ENCODE measurements at regions not wholly inside any gene's neighbourhood (a gene's known extent, or its start where the extent isn't known, plus 50 kb on each side); places are given as distances from the start of the nearest gene placed in this dataset.
A peak's percentile ranks its signal among the peaks of the same experiment; 100 is the strongest.

DNA sequence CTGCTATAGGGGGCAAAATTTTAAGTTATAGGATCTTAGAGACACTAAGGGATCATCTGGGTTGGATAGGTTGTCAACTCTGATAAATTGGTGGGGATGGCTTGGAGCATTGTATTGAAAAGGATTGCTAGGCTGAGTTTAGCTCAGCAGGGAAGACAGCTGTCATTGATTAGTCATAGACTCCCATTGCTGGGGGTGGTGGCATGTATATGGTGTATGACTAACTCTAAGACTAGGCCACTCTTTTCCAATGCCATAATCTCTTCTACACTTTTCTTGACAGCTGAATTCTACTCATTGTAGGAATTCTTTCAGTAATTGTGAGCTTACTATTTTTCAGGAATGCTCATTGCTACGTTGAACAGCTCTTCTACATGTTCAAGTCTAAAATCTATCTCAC lies 81.3 kb upstream of the PELI1 start:
- Mint-ChIP-seq H3K27ac (no peak overlapping the region), H3K9me3 (peaks cover 0 to under 1% (median 0%) of the 10 kb centered on the region in 7 donors), H3K4me1 (peaks cover 63% of the 10 kb centered on the region), H3K36me3 (peaks cover 0 to 7% of the 10 kb centered on the region in 2 donors), H3K27me3 (ENCODE audit: low read depth in 3 of 3) (no peaks in the 10 kb centered on the region), H3K4me3 (no peak overlapping the region)
- Histone ChIP-seq H3K9me3 (replicated peaks in 1 of 2; ENCODE audit: control insufficient read depth in 1 of 2, insufficient read depth in 1 of 2, low read length in 2 of 2) (no peaks in the 10 kb centered on the region), H3K36me3 (replicated peaks in 1 of 2; ENCODE audit: control insufficient read depth in 1 of 2, insufficient read depth in 2 of 2, low read length in 2 of 2) (no peaks in the 10 kb centered on the region), H2AFZ (ENCODE audit: insufficient read depth, low read depth, low read length, poor library complexity, severe bottlenecking) (no peak overlapping the region), H3K27ac (ENCODE audit: low read depth in 1 of 2, low read length in 2 of 2) (no peak overlapping the region), H3K27me3 (ENCODE audit: control insufficient read depth in 2 of 2, insufficient read depth in 2 of 2, low read length in 2 of 2) (no peaks in the 10 kb centered on the region), H3K4me1 (ENCODE audit: control insufficient read depth in 1 of 2, insufficient read depth in 2 of 2, low read length in 2 of 2) (peaks cover 51 to 63% of the 10 kb centered on the region in 2 donors), H4K20me1 (ENCODE audit: insufficient read depth, low read length) (no peaks in the 10 kb centered on the region), H3K79me2 (ENCODE audit: insufficient read depth, low read length) (no peaks in the 10 kb centered on the region), H3K9ac (ENCODE audit: insufficient read depth, low read length, poor library complexity, severe bottlenecking) (no peak overlapping the region), H3K4me3 (replicated peaks in 1 of 3; ENCODE audit: low read depth in 2 of 3, low read length in 3 of 3) (no peak overlapping the region), H3K4me2 (replicated peaks; ENCODE audit: extremely low read depth, low read length, poor library complexity, severe bottlenecking) (no peak overlapping the region)
- WGBS (ENCODE audit: insufficient coverage): 80% methylated on average over 1 of the region's 1 CpG
- TF ChIP-seq, protein P1, sequence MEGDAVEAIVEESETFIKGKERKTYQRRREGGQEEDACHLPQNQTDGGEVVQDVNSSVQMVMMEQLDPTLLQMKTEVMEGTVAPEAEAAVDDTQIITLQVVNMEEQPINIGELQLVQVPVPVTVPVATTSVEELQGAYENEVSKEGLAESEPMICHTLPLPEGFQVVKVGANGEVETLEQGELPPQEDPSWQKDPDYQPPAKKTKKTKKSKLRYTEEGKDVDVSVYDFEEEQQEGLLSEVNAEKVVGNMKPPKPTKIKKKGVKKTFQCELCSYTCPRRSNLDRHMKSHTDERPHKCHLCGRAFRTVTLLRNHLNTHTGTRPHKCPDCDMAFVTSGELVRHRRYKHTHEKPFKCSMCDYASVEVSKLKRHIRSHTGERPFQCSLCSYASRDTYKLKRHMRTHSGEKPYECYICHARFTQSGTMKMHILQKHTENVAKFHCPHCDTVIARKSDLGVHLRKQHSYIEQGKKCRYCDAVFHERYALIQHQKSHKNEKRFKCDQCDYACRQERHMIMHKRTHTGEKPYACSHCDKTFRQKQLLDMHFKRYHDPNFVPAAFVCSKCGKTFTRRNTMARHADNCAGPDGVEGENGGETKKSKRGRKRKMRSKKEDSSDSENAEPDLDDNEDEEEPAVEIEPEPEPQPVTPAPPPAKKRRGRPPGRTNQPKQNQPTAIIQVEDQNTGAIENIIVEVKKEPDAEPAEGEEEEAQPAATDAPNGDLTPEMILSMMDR (IDR thresholded peaks at IDR 0.05): no peak
- intact Hi-C loops (cut with micrococcal nuclease): loop anchor here (5.0 to 10.0 kb wide), 2 partner anchors 47 to 59 kb away; no protein-coding TSS in a partner anchor
- peak in 1 of 3 donors; percentile 25 for DNase-seq

DNA sequence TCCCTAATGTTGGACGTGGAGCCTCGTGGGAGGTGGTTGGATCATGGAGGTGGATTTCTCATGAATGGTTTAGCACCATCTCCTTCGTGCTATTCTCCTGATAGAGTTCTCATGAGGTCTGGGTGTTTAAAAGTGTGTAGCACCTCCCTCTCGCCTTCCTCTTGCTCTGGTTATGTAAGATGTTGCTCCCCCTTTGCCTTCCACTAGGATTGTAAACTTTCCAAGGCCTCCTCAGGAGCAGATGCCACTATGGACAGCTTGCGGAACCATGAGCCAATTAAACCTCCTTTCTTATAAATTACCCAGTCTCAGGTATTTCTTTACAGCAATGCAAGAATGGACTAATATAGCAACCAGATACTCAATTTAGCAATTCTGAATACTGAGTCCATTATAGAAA lies 82.4 kb upstream of the PELI1 start:
- no CpG with 5 or more reads among the region's 5 CpGs for WGBS (ENCODE audit: insufficient coverage)
- Histone ChIP-seq H4K20me1 (ENCODE audit: insufficient read depth, low read length) (no peaks in the 10 kb centered on the region), H2AFZ (ENCODE audit: insufficient read depth, low read depth, low read length, poor library complexity, severe bottlenecking) (no peak overlapping the region), H3K4me2 (replicated peaks; ENCODE audit: extremely low read depth, low read length, poor library complexity, severe bottlenecking) (no peak overlapping the region), H3K79me2 (ENCODE audit: insufficient read depth, low read length) (no peaks in the 10 kb centered on the region), H3K27ac (ENCODE audit: low read depth in 1 of 2, low read length in 2 of 2) (no peak overlapping the region), H3K36me3 (replicated peaks in 1 of 2; ENCODE audit: control insufficient read depth in 1 of 2, insufficient read depth in 2 of 2, low read length in 2 of 2) (no peaks in the 10 kb centered on the region), H3K9me3 (replicated peaks in 1 of 2; ENCODE audit: control insufficient read depth in 1 of 2, insufficient read depth in 1 of 2, low read length in 2 of 2) (no peaks in the 10 kb centered on the region), H3K4me1 (ENCODE audit: control insufficient read depth in 1 of 2, insufficient read depth in 2 of 2, low read length in 2 of 2) (peaks cover 40 to 52% of the 10 kb centered on the region in 2 donors), H3K4me3 (replicated peaks in 1 of 3; ENCODE audit: low read depth in 2 of 3, low read length in 3 of 3) (no peak overlapping the region), H3K27me3 (ENCODE audit: control insufficient read depth in 2 of 2, insufficient read depth in 2 of 2, low read length in 2 of 2) (no peaks in the 10 kb centered on the region), H3K9ac (ENCODE audit: insufficient read depth, low read length, poor library complexity, severe bottlenecking) (no peak overlapping the region)
- Mint-ChIP-seq H3K36me3 (peaks cover 2 to 7% of the 10 kb centered on the region in 2 donors), H3K9me3 (peaks cover 0 to 1% (median 0%) of the 10 kb centered on the region in 7 donors), H3K4me3 (no peak overlapping the region), H3K27ac (no peak overlapping the region), H3K27me3 (ENCODE audit: low read depth in 3 of 3) (peaks cover 0 to 2% (median 0%) of the 10 kb centered on the region in 3 donors), H3K4me1 (peaks cover 55% of the 10 kb centered on the region)
- TF ChIP-seq, protein P1 (IDR thresholded peaks at IDR 0.05): no peak
- intact Hi-C loops (cut with micrococcal nuclease): loop anchor here (5.0 to 10.0 kb wide), 2 partner anchors 46 to 58 kb away; no protein-coding TSS in a partner anchor
- no peak for DNase-seq
